K562 (cell line): ENCODE measurements at regions not wholly inside any gene's neighbourhood (a gene's known extent, or its start where the extent isn't known, plus 50 kb on each side); places are given as distances from the start of the nearest gene placed in this dataset.

Experiments used
- ATAC-seq: fragments of 200-7000 bp; cut with Tn5 transposase; 3 replicates; pipeline ENCODE4 v1.9.1; 2020; ENCODE audit warnings: moderate library complexity
- BruUV-seq: library from RNA; stranded (reverse); fragments of 400-500 nt; replicated peaks from 2 replicates; lab custom pipeline; 2021; lab: Mats Ljungman, UMichigan
- CTCF ChIA-PET: fragments of 300-600 bp; formaldehyde crosslinking; extraction: SDS; loops from one replicate; lab custom pipeline; 2021; ENCODE audit warnings: low intra/inter-chr PET ratio; lab: Yijun Ruan, JAX
- POLR2A ChIA-PET: fragments of 300-600, 350-650 bp; sonication (Branson Sonifier 250); formaldehyde crosslinking; extraction: SDS; loops from one replicate; lab custom pipeline; 2021; ENCODE audit warnings: antibody characterized with exemption, inconsistent platforms; lab: Yijun Ruan, JAX
- DNase-seq, 4 experiments: peaks; one replicate each; pipeline versions ENCODE4 v3.0.0 to v3.0.0-alpha.2; 2011 to 2018; ENCODE audit warnings: low spot score in 3 of 4, mixed read lengths in 3 of 4; ENCODE audit errors: extremely low read depth in 1 of 4
- FAIRE-seq: peaks from 2 replicates; lab custom pipeline; 2011; peaks lifted over from hg19 to GRCh38; lab: Jason Lieb, UNC
- H2AFZ ChIP-seq: 2 replicates; pipeline ENCODE4 v1.6.0; 2011; ENCODE audit warnings: low read depth, low read length, control low read depth, inconsistent platforms
- H3K27ac ChIP-seq: fragments of 200-600 bp; 3 replicates; pipeline ENCODE4 v1.8.0; 2011; ENCODE audit warnings: low read depth, mild to moderate bottlenecking, control low read depth, inconsistent platforms, low read length, moderate library complexity, mixed read lengths; ENCODE audit errors: extremely low read depth
- H3K27me3 ChIP-seq, 2 experiments: fragments of 300-600 bp in 1 of 2; 2 replicates in 1 of 2; 3 replicates in 1 of 2; pipeline versions ENCODE4 v1.6.0 to v1.8.0; 2011; ENCODE audit warnings: inconsistent platforms in 2 of 2, low read length in 2 of 2, mild to moderate bottlenecking in 1 of 2, mixed read lengths in 1 of 2, moderate library complexity in 1 of 2; ENCODE audit not compliant: control insufficient read depth in 2 of 2, insufficient read depth in 2 of 2
- H3K36me3 ChIP-seq: fragments of 300-600 bp; 3 replicates; pipeline ENCODE4 v1.8.0; 2011; ENCODE audit warnings: mild to moderate bottlenecking, low read length, inconsistent platforms; ENCODE audit not compliant: control insufficient read depth, insufficient read depth
- H3K4me1 ChIP-seq, 2 experiments: fragments of 200-600 bp in 1 of 2; replicated peaks in 1 of 2; 2 replicates in 1 of 2; 3 replicates in 1 of 2; pipeline versions ENCODE4 v1.5.1 to v1.8.0; 2011; ENCODE audit warnings: inconsistent platforms in 2 of 2, low read length in 2 of 2, mild to moderate bottlenecking in 1 of 2, mixed read lengths in 1 of 2, moderate library complexity in 1 of 2; ENCODE audit not compliant: control insufficient read depth in 2 of 2, insufficient read depth in 2 of 2
- H3K4me2 ChIP-seq: 2 replicates; pipeline ENCODE4 v1.6.1; 2011; ENCODE audit warnings: low read length, control low read depth, inconsistent platforms, mixed read lengths; ENCODE audit not compliant: insufficient read depth
- H3K4me3 ChIP-seq: fragments of 200-600 bp; sonication (generic), shearing (Covaris generic); 2 replicates; pipeline ENCODE4 v1.5.1; 2016; ENCODE audit warnings: control low read depth, inconsistent platforms
- H3K79me2 ChIP-seq: fragments of 200-600 bp; 3 replicates; pipeline ENCODE4 v1.8.0; 2011; ENCODE audit warnings: low read length, inconsistent platforms; ENCODE audit not compliant: control insufficient read depth, insufficient read depth
- H3K9ac ChIP-seq, 2 experiments: 2 replicates each; pipeline versions ENCODE4 v1.6.0 to v1.6.1; 2011; ENCODE audit warnings: low read depth in 2 of 2, low read length in 2 of 2, control low read depth in 1 of 2, inconsistent platforms in 1 of 2, mild to moderate bottlenecking in 1 of 2, mixed read lengths in 1 of 2; ENCODE audit not compliant: insufficient read depth in 1 of 2
- H3K9me1 ChIP-seq: one replicate; pipeline ENCODE4 v1.6.0; 2011; ENCODE audit warnings: inconsistent platforms, mild to moderate bottlenecking, low read length, moderate library complexity; ENCODE audit not compliant: control insufficient read depth, insufficient read depth
- H3K9me3 ChIP-seq: replicated peaks from 2 replicates; pipeline ENCODE4 v1.5.1; 2011; ENCODE audit warnings: low read depth, low read length, inconsistent platforms; ENCODE audit not compliant: control insufficient read depth, insufficient read depth
- H4K20me1 ChIP-seq: replicated peaks from 2 replicates; pipeline ENCODE4 v1.6.1; 2011; ENCODE audit warnings: low read length, inconsistent platforms, mixed read lengths; ENCODE audit not compliant: control insufficient read depth, insufficient read depth
- LEF1 ChIP-seq: fragments of 450-650 bp; IDR thresholded peaks from 2 replicates; pipeline ENCODE4 v1.6.1; 2016; ENCODE audit warnings: mild to moderate bottlenecking
- MTA3 ChIP-seq: fragments of 450-650 bp; formaldehyde crosslinking; IDR thresholded peaks from 2 replicates; pipeline ENCODE4 v1.6.1; 2017; ENCODE audit warnings: mild to moderate bottlenecking, borderline replicate concordance
- NFIC ChIP-seq: fragments of 450-650 bp; IDR thresholded peaks from 2 replicates; pipeline ENCODE4 v1.6.1; 2017; ENCODE audit warnings: mild to moderate bottlenecking, inconsistent platforms
- ZNF133 ChIP-seq: fragments of 250-450 bp; sonication (Bioruptor Pico); IDR thresholded peaks from 2 replicates; pipeline ENCODE4 v1.4.0; 2020; ENCODE audit warnings: mild to moderate bottlenecking
- ZNF282 ChIP-seq: sonication (generic); formaldehyde crosslinking; IDR thresholded peaks from 2 replicates; pipeline ENCODE4 v1.8.1; 2023; ENCODE audit warnings: missing genetic modification reagents
- WGBS: fragments of 100-300 bp; shearing (Covaris generic); methylation state at CpG from one replicate; pipeline ENCODE4 v1.1.6; 2016; ENCODE audit warnings: low coverage, mixed read lengths; ENCODE audit not compliant: insufficient coverage; ENCODE audit errors: missing lambda C conversion rate; 5-methylcytosine and 5-hydroxymethylcytosine counted together
- in situ Hi-C: fragments of 300-500 bp; cut with MboI; formaldehyde crosslinking; loops from 4 replicates; pipeline ENCODE4 v1.15.0; 2018; ENCODE audit warnings: inconsistent platforms, mixed read lengths
- intact Hi-C: fragments of 100-400 bp; cut with micrococcal nuclease; formaldehyde crosslinking; loops from 2 replicates; pipeline ENCODE4 v1.14.2; 2022
- TF ChIP-seq, protein P1 (sequence below): sonication (generic); formaldehyde crosslinking; IDR thresholded peaks from 2 replicates; pipeline ENCODE4 v1.8.1; 2023; ENCODE audit warnings: mild to moderate bottlenecking, missing genetic modification reagents
- TF ChIP-seq, protein P2 (sequence below): fragments of 450-650 bp; IDR thresholded peaks from 2 replicates; pipeline ENCODE4 v1.6.1; 2016; ENCODE audit warnings: missing biosample characterization, missing genetic modification characterization

DNA sequence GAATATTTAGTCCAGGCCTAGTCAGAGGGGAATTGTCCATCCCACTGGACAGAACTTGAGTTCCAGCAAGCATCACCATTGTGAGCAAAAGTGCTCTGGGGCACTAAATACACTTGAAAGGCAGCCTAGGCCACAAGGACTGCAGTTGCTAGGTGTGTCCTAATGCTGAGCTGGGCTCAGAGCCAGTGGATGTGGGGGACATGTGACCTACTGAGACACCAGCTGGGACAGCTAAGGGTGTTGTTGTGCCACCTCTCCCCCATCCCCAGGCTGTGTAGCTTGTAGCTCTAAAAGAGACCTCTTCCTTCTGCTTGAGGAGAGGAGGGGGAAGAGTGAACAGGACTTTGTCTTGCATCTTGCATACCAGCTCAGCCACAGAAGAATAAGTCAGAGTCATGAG, 120.9 kb downstream of the DTWD1 start:
- Histone ChIP-seq H3K9ac (no peak overlapping the region), H3K79me2 (no peaks in the 10 kb centered on the region), H3K4me1 (no peaks in the 10 kb centered on the region; a peak in 1 of 5 replicates), H3K9me3 (no peaks in the 10 kb centered on the region), H3K4me3 (no peak overlapping the region), H4K20me1 (no peaks in the 10 kb centered on the region), H3K4me2 (no peak overlapping the region), H3K27ac (no peak overlapping the region), H3K36me3 (no peaks in the 10 kb centered on the region), H3K27me3 (no peaks in the 10 kb centered on the region), H2AFZ (no peak overlapping the region), H3K9me1 (no peaks in the 10 kb centered on the region)
- ChIA-PET POLR2A (interaction anchor here (0.7 to 1.3 kb wide), 2 partner anchors 11 to 315 kb away, joined by 3 to 4 read pairs; no protein-coding TSS in a partner anchor), CTCF (no interaction called here)
- DNase-seq: peak in 1 of 4 experiments; percentile 14
- peak; percentile 77 for ATAC-seq
- FAIRE-seq: no peak
- in situ Hi-C loops: no loop called here
- BruUV-seq: no TSS peak
- intact Hi-C loops: no loop called here
- TF ChIP-seq MTA3 (no peak), NFIC (0 out of 2 replicates have a peak, but pooled peaks have one; percentile 21)
- TF ChIP-seq, all 486 proteins: peak for 1

DNA sequence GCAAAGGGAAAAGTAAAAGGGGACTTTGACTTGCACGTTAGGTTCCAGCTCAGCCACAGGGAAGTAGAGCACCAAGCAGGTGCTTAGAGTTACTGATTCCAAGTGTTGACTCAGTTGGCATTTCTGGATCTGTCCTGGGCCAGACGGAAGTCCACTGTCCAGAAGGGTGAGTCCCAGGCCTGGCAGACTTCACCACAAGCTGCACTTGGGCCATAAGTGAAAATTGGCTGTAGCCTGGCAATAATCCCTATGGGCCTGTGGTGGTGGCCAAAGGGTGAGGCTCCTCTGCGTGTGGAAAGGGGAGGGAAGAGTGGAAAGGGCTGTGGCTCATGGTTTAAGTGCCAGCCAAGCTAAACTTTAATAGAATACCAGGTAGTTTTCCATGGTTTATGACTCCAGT, 121.5 kb downstream of the DTWD1 start:
- POLR2A ChIA-PET: interaction anchor here (1.3 kb wide), 1 partner anchor 11 kb away, joined by 4 read pairs; no protein-coding TSS in a partner anchor
- Histone ChIP-seq H3K9me1 (no peaks in the 10 kb centered on the region), H3K4me3 (no peak overlapping the region), H3K9me3 (no peaks in the 10 kb centered on the region), H4K20me1 (no peaks in the 10 kb centered on the region), H3K79me2 (no peaks in the 10 kb centered on the region), H2AFZ (peak overlapping the region; percentile 21), H3K4me2 (no peak overlapping the region), H3K4me1 (peaks cover 0 to 3% of the 10 kb centered on the region in 2 experiments; a peak in 3 of 5 replicates), H3K9ac (no peak overlapping the region), H3K36me3 (no peaks in the 10 kb centered on the region), H3K27ac (no peak overlapping the region), H3K27me3 (no peaks in the 10 kb centered on the region)
- FAIRE-seq (no peak), ATAC-seq (no peak), DNase-seq (no peak)
- WGBS: 25% methylated on average over 3 of the region's 3 CpGs
- TF ChIP-seq, protein P1, sequence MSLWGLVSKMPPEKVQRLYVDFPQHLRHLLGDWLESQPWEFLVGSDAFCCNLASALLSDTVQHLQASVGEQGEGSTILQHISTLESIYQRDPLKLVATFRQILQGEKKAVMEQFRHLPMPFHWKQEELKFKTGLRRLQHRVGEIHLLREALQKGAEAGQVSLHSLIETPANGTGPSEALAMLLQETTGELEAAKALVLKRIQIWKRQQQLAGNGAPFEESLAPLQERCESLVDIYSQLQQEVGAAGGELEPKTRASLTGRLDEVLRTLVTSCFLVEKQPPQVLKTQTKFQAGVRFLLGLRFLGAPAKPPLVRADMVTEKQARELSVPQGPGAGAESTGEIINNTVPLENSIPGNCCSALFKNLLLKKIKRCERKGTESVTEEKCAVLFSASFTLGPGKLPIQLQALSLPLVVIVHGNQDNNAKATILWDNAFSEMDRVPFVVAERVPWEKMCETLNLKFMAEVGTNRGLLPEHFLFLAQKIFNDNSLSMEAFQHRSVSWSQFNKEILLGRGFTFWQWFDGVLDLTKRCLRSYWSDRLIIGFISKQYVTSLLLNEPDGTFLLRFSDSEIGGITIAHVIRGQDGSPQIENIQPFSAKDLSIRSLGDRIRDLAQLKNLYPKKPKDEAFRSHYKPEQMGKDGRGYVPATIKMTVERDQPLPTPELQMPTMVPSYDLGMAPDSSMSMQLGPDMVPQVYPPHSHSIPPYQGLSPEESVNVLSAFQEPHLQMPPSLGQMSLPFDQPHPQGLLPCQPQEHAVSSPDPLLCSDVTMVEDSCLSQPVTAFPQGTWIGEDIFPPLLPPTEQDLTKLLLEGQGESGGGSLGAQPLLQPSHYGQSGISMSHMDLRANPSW (CRISPR knock-in tag): no peak
- TF ChIP-seq LEF1 (no peak), ZNF133 (CRISPR knock-in tag) (no peak), ZNF282 (CRISPR knock-in tag) (no peak)
- TF ChIP-seq, protein P2, sequence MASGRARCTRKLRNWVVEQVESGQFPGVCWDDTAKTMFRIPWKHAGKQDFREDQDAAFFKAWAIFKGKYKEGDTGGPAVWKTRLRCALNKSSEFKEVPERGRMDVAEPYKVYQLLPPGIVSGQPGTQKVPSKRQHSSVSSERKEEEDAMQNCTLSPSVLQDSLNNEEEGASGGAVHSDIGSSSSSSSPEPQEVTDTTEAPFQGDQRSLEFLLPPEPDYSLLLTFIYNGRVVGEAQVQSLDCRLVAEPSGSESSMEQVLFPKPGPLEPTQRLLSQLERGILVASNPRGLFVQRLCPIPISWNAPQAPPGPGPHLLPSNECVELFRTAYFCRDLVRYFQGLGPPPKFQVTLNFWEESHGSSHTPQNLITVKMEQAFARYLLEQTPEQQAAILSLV (tag): no peak
- no TSS peak for BruUV-seq
- in situ Hi-C loops (no loop called here), intact Hi-C loops (no loop called here)
- CTCF ChIA-PET: no interaction called here
